ENCODE measurements at regions not wholly inside any gene's neighbourhood (a gene's known extent, or its start where the extent isn't known, plus 50 kb on each side); places are given as distances from the start of the nearest gene placed in this dataset.

GRCh38 chr3:104887069-104887468 is 479.6 kb upstream of the ALCAM start (continued):
- TF ChIP-seq CHD7 (IDR thresholded peaks at IDR 0.05; ENCODE audit: insufficient replicate concordance, low read length) (no peak), ATF3 (IDR thresholded peaks at IDR 0.05; ENCODE audit: insufficient read depth, low read depth, low read length) (no peak), TEAD4 (IDR thresholded peaks at IDR 0.05; ENCODE audit: low read depth, low read length) (no peak), SRF (IDR thresholded peaks at IDR 0.05; ENCODE audit: low read depth, low read length) (no peak), NRF1 (IDR thresholded peaks at IDR 0.05; ENCODE audit: low read depth, low read length) (no peak), CTBP2 (IDR thresholded peaks at IDR 0.05; ENCODE audit: borderline replicate concordance, insufficient read depth, insufficient read length, low read length) (no peak), TBP (IDR thresholded peaks at IDR 0.05; ENCODE audit: low read depth, low read length) (no peak)
- TF ChIP-seq, protein P1, sequence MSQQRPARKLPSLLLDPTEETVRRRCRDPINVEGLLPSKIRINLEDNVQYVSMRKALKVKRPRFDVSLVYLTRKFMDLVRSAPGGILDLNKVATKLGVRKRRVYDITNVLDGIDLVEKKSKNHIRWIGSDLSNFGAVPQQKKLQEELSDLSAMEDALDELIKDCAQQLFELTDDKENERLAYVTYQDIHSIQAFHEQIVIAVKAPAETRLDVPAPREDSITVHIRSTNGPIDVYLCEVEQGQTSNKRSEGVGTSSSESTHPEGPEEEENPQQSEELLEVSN (IDR thresholded peaks at IDR 0.05), result no peak
